ENCODE measurements at regions not wholly inside any gene's neighbourhood (a gene's known extent, or its start where the extent isn't known, plus 50 kb on each side); places are given as distances from the start of the nearest gene placed in this dataset.
A peak's percentile ranks its signal among the peaks of the same experiment; 100 is the strongest.

DNA sequence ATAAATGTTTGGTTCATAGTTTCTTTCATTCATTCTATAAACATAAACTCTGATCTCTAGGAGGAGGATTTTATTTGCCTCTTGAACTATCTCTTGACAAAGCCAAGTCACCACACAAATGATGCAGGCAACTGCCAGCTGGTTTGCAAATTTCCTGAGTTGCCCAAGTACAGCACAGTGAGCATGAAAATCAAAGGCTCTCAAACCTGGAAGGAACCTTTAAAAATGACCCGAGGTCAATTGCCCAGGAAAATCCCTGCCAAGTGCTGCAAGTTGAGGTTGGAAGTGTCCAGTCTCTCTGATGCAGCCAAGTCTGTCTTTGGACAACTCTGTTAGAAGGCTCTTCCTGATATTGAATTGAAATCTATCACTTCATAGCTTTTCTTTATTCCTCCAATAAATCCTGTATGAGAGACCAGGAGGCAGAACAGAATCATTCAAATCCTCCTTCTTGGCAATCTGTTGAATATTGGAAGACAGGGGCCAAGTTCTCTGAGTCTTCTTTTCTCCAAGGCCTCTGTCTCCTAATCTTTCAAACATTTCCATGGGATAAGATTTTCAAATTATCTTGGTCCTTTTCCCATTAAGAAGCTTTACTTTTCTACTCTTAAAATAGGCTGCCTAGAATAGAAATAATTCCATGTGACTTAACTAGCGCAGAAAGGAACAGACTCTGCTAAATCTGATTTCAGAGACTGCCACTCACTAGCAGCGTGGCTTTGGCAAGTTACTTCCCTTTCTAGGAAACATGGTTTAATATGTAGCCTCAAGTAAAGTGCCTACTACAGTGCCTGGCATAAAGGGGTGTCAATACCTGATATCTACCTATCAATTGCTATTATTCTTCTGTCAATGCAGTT lies 159.2 kb downstream of the SNX18 start:
- DNase-seq (ENCODE audit: low spot score): no peak

DNA sequence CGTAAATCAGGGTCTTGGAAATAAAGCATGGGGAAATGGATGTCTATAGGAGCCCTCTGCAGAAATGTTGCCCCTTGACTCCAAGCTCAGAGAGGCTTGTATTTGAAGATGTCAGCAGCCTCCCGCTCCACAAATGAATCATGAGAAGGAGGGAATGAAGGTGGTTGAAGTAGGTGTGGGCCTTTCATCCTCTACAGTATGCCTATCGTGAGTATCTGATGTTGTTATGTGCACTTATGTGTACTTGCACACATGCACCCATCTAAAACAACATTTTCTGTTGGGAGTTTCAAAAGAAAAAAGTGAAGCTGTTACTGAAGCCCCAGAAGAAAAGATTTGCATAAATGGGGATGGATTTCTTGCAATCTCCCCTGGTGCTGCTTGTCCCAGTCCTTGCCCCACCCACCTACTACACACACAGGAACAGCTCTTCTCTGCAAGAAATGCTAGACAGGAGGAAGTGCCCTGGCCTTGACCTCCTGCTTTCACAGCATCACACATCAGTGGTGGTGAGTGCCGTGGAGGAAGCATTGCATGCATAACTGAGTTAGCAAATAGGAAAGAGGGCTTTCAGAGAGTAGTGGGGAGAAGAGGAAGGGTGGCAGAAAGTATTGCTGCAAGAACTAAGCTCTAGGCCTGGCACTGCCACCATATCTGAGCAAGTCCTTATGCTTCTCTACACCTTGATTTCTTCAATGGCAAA lies 156.1 kb downstream of the SNX18 start:
- no peak for DNase-seq (ENCODE audit: low spot score)

DNA sequence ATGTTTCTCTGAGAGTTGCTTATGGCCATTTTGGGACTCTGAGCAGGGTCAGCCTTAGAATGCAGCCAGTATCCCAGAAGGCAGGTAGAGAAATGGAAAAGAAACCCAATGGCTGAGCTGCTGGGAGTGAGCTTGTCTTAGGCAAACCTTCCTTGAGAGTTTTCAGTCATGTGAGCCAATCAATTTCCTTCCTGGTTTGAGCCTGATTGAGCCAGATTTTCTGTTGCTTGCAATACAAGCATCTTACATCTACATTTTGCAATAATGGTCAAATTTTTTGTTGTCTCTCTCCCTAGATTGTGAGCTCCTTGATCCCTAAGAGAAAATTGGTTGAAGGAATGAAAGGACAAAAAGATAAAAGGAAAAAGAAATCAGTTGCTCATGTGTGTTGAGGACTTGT lies 155.3 kb downstream of the SNX18 start:
- no peak for DNase-seq (ENCODE audit: low spot score)

DNA sequence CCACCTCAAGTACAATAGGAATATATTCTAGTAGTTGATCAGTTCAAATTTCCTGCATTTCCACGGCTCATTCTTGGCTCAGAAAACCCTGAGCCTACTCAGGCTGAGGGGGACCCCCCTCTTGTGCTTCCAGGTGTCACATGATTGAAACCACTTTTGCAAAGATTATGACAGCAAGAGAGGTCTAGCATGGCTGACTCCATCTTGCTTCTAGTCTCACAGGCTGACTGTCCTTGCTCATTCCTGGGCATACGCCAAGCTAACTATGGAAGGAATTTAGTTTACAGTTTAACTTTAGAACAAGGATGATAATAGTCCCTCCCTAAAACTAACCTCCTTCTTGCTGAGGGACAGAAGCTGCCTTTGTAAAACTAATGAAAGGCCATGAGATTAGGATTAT lies 154.1 kb downstream of the SNX18 start:
- no peak for DNase-seq (ENCODE audit: low spot score)

DNA sequence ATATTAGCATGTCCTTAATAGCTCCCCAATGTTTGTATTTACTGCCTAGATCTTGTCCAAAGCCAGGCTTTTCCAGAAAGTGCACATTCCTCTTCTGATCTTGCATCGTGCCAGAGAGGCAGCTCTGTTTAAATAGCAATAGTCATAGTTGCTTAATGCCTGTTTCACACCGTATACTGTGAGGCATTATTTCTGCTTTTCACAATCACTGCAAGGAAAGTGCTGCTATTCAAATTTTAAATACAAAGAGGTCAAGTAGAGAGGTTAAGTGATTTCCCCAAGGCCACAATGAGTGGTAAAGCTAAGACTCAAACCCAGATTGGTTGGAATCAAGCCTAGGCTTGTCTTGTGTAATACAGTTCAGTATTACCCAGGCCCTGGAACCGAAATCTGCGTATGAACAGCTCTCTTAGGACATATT lies 153.6 kb downstream of the SNX18 start:
- no peak for DNase-seq (ENCODE audit: low spot score)

DNA sequence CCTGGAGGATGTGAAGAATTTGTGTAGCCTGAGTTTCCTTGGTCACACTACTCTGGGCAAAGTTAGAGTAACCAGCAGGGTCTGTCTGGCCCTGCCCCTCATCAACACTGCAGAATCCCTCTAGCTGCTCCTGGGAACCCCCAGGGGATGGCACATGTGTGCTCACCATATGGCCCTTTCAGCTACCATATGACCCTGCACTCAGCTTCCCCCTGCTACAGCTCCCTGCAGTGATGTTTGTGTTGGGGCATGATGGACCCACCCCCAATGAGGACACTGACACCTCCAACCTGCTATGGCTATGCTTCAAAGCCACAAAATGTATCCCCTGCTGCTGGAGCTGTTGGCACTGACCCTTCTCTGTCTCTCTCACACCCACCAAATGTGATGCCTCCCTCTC lies 152.7 kb downstream of the SNX18 start:
- DNase-seq (ENCODE audit: low spot score): no peak

DNA sequence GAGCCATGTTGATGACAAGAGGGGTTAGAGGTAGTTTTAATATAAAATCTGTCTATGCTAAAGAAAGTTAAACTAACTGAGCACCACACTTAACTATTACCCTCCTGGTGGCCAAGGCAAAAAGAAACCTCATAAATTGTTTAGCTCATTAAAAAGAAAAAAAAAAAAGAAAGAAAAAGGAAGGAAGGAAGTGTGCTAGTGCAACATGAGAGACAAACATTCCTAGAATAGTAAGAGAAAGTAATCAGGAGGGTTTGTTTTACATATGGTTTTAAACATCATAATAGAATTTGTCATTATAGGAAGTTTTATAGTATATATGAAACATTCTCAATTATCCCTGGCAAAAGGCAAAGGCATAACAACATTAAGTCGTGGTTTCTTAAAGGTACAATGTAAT lies 152.3 kb downstream of the SNX18 start:
- DNase-seq (ENCODE audit: low spot score): no peak

DNA sequence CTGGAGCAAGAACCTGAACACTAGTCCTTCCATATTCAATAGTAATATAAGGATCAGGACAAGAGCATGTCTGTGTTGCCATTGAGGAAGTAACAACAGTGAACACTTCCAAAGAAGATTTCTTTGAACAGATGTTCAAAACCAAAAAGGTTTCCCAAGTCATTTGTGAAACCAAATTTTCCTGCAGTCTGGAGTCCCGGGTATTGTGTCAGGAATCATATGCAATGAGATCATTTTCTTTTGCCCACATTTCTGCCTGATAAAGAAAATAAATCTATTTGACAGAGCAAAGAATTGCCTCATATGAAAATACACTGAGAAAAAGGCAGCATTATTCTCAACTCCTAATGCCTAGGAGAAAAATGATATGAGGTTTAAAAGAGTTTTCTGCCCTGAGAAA lies 151.7 kb downstream of the SNX18 start:
- DNase-seq (ENCODE audit: low spot score): no peak

DNA sequence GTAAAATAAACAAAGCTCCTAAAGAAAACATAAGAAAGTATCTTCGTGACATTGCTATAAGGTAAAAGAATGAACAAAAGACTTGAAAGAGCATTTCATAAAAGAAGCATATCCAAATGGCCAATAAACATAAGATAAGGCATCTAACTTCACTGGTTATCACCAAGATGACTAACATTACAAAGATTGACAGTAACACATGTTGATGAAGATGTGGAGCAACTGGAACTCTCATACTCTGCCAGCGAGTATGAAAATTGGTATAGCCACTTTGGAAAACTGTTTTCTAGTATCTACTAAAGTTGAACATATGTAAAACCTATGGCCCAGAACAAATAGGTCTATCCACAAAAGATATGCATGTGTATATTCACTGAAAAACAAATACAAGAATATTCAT lies 150.5 kb downstream of the SNX18 start:
- DNase-seq (ENCODE audit: low spot score): no peak

DNA sequence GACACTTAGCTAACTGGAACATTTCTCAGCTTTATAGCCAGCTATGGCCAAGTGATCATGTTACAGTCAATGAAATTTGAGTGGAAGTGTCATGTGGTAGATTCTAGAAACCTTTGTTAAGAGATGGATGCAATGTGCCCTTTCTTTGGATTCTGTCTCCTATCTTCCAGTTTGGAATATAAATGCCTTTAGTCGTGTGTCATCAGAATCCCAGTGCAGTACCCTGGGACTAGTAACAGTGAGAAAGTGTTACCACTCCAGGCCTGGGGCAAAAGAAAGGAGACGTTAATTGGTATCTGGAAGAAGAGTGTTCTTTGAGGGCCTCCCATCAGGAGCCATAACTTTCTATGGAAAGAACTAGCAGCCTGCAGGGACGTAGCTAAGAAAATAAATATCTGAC lies 149.6 kb downstream of the SNX18 start:
- DNase-seq (ENCODE audit: low spot score): no peak

DNA sequence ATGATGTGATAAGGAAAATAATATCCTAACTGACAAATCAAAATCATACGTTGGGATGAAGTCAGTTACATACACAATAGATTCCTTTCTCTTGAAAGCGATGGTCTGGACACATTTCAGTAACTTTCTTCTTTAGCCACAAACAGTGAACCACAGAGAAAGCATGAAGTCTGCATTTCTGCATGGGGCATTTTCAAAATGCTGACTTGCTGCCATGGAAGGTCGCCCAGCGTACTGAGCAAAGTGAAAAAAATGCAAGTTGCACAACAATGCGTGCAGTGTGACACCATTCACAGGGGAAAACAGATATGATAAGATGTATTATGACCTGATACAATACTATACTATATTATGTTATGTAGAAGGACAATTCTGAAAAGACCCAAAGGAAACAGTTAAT lies 146.3 kb downstream of the SNX18 start:
- DNase-seq (ENCODE audit: low spot score): peak; percentile 78

DNA sequence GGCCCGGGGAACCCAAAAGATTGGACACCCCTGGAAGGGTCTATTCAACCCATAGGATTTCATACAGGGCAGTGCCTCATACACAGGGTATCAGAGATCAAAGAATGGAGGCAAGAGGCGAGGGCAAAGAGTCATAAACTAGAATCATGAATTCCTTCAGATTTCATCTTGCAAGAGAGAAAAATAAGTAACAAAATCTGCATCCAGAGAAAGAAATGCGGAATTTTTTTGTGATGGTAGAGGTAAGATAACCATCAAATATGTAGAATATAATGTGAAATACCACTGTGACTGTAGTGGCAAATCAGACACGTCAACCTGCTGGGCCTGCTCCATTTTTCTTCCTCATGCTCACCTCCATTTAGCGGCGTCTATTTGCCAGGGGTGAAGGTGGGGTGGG lies 143.6 kb downstream of the SNX18 start:
- DNase-seq (ENCODE audit: low spot score): no peak

DNA sequence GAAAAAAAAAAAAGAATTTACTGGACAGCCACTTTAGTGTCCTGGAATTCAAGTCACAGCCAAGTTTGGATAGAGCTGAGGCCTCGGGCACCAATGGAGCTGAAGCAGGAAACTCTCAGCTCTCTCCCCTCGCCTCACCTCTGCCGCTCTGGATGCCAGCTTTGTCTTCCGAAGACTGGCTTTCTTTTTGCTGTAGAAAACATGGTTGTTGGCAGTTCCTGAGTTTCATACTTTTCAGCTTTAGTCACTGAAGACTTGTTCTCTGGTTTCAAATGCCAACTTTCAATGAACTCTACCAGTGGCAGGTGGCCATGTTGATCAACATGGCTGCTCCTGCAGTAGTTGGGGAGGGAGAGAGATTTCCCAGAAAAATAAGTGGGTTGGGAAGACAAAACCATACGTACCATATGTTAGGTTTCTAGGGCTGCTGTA lies 142.2 kb downstream of the SNX18 start:
- DNase-seq (ENCODE audit: low spot score): no peak

DNA sequence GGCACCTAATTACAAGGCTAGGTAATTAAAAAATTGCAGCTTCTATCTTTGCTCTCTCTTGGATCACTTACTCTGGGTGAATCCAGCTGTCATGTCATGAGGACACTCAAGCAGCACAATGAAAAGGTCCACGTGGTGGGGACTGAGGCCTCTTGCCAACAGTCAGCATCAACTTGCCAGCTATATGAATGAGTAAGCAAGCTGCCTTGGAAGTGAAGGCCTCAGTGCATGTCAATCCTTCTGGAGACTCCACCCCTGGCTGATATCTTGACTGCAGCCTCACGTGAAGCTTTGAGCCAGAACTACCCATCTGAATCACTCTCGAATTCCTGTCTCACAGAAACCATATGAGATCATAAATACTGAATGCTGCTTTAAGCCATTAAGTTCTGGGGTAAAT lies 140.5 kb downstream of the SNX18 start:
- no peak for DNase-seq (ENCODE audit: low spot score)

DNA sequence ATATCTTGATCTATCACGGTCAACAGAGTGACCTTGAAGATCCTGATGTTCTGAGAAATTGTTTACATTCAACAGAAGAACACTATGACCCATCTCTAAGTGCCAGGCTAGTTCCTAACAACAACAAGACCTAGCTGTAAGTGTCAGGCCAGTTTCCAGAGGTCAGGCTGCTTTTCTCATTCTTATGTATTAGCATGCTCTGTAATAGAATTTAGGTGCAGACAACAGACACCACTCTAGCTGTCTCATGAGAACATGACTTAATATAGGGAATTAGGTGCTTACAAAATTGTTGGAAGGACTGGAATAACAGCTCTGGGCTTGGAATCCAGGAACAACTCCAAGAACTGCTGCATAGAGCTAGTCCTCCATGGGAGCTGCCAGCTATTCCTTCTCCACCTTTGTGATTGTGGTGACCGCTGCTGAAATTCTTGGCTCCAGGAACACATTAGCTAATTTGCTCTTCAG lies 138.7 kb downstream of the SNX18 start:
- no peak for DNase-seq (ENCODE audit: low spot score)

DNA sequence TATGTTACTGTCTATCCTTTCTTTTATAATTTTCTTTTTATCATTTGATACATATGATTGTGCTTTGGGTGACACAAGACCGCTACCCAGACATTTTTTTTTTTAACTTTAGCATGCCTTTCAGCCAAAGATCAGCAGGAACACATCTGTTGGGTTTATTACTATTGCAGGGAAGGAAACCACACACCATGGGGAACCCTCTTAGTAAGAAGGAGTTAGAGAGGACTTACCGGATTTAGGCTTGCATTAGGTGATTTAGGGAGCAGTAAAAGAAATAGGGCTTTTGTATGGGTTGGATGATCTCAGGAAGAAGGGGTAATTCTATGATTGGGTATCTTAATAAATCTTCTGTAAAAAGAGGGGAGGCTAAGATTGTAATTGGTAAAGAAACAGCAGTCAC lies 138.2 kb downstream of the SNX18 start:
- no peak for DNase-seq (ENCODE audit: low spot score)

DNA sequence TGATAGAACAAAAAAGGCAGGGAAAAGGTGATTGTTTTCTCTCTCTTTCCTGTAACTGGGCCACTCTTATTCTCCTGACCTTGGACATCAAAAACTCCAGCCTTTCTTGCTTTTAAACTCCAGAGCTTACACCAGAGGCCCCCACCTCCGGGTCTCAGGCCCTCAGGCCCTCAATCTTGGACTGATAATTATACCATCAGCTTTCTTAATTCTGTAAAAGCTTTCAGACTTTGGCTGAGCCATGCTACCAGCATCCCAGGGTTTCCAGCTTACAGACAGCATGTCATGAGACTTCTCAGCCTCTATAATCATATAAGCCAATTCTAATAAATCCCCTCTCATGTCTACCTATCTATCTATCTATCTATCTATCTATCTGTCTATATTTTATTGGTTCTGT lies 137.7 kb downstream of the SNX18 start:
- DNase-seq (ENCODE audit: low spot score): no peak

DNA sequence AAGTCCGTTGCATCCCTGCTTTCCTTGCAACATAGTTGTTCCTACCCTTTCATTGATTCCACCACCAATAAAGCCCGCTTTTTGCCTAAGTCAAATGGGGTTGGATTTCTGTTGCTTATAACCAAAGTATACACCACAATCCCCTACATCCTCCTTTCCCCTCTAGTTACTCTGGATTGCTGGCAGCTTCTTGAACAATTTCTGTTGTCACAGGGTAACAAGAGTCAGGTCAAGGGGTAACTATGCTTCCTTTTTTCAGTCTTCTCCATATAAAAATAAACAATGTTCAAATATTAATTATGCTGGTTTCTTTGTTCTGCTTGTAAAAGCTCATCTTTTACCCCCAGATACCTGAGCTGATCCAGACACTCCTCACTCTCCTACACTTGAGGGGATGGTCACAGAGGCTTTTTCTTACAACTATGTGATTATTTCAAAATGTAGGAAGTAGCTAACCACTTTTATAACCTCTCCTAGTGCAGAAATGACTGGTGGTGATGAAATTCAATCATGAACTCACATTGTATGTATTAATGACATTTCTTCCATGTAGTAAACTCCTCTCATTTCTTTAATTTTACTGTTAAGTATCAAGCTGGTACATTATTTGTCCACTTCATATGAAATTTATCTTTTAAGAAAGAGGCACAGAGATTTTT lies 136.5 kb downstream of the SNX18 start:
- DNase-seq (ENCODE audit: low spot score): no peak

DNA sequence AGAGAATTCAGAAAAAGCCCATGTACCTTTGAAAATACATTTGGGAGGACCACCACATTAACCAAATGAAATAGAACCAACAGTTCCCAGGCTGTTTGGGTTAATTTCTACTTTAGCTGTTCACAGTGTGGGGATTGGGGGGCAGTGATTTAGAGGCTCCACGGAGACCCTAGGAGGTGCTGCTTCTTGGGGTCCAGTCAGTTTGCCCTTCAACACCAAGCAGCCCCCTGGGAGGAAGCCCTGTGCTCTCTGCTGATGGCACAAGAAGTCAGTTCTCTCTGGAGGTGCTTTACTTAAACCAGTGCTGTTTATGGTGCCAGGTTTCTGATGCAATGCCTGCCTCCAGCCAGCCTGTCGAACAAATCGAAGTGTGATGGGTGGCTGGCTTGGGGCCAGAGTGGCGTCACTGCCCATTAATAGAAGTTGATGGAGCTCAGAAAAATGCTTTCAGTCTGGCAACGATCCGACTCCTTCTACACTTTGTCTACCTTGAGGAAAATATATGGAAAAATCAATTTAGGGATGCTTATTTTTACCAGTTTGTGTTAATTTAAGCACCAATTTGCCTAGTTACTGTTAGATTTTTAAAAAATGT lies 134.0 kb downstream of the SNX18 start:
- no peak for DNase-seq (ENCODE audit: low spot score)

DNA sequence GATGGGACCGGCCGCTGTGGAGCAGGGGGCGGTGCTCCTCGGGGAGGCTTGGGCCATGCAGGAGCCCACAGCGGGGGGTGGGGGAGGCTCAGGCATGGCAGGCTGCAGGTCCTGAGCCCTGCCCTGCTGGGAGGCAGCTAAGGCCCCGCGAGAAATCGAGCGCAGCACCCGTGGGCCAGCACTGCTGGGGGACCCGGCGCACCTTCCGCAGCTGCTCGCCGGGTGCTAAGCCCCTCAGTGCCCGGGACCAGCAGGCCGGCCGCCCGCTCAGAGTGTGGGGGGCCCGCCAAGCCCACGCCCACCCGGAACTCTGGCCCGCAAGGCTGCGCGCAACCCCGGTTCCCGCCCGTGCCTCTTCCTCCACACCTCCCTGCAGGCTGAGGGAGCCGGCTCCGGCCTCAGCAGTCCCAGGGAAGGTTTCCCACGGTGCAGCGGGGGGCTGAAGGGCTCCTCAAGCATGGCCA lies 131.5 kb downstream of the SNX18 start:
- no peak for DNase-seq (ENCODE audit: low spot score)

DNA sequence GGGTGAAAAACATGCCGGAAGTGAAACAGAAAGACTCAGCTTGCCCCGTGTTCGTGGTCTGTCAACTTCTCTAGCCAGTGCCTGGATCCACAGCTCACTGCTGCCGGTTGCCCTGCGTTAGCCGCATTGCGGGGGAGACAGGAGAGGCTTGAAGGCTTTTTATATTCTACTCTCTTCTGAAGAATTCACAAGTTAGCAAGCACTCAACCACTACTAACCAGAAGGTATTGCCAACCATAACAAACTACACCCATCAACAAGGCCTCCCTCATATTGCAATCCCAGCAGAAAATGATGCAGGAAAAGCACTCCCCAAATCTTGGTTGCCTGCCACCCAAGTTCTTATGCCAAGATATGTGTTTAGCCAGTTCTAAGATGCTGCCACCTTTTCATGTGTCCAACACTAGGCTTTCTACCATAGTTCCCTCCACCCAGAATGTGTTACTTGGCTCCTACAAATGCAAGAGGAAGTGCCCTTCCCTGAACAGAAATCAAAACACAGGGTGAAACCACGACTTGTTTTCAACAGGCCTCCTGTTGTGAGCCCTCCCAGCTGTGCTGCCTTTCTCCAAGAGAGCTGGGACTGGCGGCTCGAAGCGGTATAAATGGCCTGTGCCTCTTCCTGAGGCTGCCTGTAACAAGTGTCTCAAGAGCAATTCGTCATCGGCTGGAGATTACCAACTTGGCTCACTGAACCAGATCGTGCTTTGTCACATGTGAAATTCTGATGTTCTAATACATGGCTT lies 129.0 kb downstream of the SNX18 start:
- no peak for DNase-seq (ENCODE audit: low spot score)

DNA sequence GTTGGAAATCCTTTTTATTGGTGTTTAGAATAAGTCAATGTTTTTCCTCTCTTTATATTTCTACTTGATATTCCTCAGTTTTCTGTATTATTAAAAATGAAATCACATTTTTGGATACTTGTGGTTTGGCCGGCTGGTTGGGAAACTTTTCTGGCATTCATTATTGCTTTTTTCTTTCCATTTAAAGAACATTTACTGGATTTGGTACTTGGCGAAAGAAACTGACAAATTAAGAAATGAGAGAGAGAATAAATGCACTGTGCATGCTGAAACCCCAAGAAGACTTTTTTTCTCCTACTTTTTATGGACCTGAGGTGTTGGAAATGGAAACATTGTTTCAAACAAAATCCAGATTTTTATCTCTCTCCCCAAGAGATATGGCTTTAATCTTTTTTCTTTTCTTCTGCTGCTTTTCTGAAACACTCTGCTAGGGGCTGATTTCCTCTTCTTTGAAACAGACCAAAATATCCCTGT lies 128.4 kb downstream of the SNX18 start:
- DNase-seq (ENCODE audit: low spot score): no peak
